HEK293T (cell line): ENCODE measurements at regions not wholly inside any gene's neighbourhood (a gene's known extent, or its start where the extent isn't known, plus 50 kb on each side); places are given as distances from the start of the nearest gene placed in this dataset.

Experiments used
- CTCF ChIA-PET: fragments of 350-600 bp; formaldehyde crosslinking; extraction: SDS; loops from one replicate; lab custom pipeline; 2021; ENCODE audit warnings: antibody characterized with exemption, inconsistent platforms; lab: Yijun Ruan, JAX
- POLR2A ChIA-PET: fragments of 350-600 bp; formaldehyde crosslinking; extraction: SDS; loops from one replicate; lab custom pipeline; 2020; ENCODE audit warnings: antibody characterized with exemption, inconsistent platforms; lab: Yijun Ruan, JAX
- DNase-seq: peaks from one replicate; pipeline ENCODE4 v3.0.0; 2012; ENCODE audit warnings: mixed read lengths; ENCODE audit errors: extremely low spot score
- ARNT ChIP-seq: fragments of 450-650 bp; IDR thresholded peaks from 2 replicates; pipeline ENCODE4 v1.6.1; 2017; ENCODE audit warnings: mild to moderate bottlenecking
- BHLHE40 ChIP-seq: fragments of 450-650 bp; IDR thresholded peaks from 2 replicates; pipeline ENCODE4 v1.6.1; 2016; ENCODE audit warnings: mild to moderate bottlenecking, moderate library complexity, borderline replicate concordance
- CTBP1 ChIP-seq: fragments of 450-650 bp; IDR thresholded peaks from 2 replicates; pipeline ENCODE4 v1.6.1; 2016; ENCODE audit warnings: borderline replicate concordance
- ELF4 ChIP-seq: fragments of 450-650 bp; IDR thresholded peaks from 2 replicates; pipeline ENCODE4 v1.6.1; 2017; ENCODE audit warnings: antibody characterized with exemption
- FOXA1 ChIP-seq: fragments of 450-650 bp; IDR thresholded peaks from 2 replicates; pipeline ENCODE4 v1.6.1; 2016; ENCODE audit warnings: mild to moderate bottlenecking
- FOXK2 ChIP-seq: fragments of 450-650 bp; IDR thresholded peaks from 2 replicates; pipeline ENCODE4 v1.6.1; 2016; ENCODE audit warnings: mild to moderate bottlenecking
- FOXM1 ChIP-seq: fragments of 450-650 bp; IDR thresholded peaks from 2 replicates; pipeline ENCODE4 v1.6.1; 2017; ENCODE audit warnings: mild to moderate bottlenecking, borderline replicate concordance
- HDGF ChIP-seq: fragments of 450-650 bp; IDR thresholded peaks from 2 replicates; pipeline ENCODE4 v1.6.1; 2017; ENCODE audit warnings: antibody characterized with exemption, borderline replicate concordance
- L3MBTL2 ChIP-seq: fragments of 450-650 bp; conservative IDR thresholded peaks from 2 replicates; pipeline ENCODE4 v1.6.1; 2016; ENCODE audit warnings: mild to moderate bottlenecking
- LEF1 ChIP-seq: fragments of 450-650 bp; IDR thresholded peaks from 2 replicates; pipeline ENCODE4 v1.6.1; 2017; ENCODE audit warnings: mild to moderate bottlenecking, borderline replicate concordance
- NFRKB ChIP-seq: fragments of 450-650 bp; IDR thresholded peaks from 2 replicates; pipeline ENCODE4 v1.6.1; 2016; ENCODE audit warnings: mild to moderate bottlenecking, moderate library complexity
- PKNOX1 ChIP-seq: fragments of 450-650 bp; IDR thresholded peaks from 2 replicates; pipeline ENCODE4 v1.6.1; 2016
- SP1 ChIP-seq: fragments of 450-650 bp; IDR thresholded peaks from 2 replicates; pipeline ENCODE4 v1.6.1; 2017
- SUZ12 ChIP-seq: fragments of 450-650 bp; IDR thresholded peaks from 2 replicates; pipeline ENCODE4 v1.6.1; 2016; ENCODE audit warnings: mild to moderate bottlenecking
- TARDBP ChIP-seq: fragments of 450-650 bp; IDR thresholded peaks from 2 replicates; pipeline ENCODE4 v1.6.1; 2016
- ZNF384 ChIP-seq: fragments of 450-650 bp; IDR thresholded peaks from 2 replicates; pipeline ENCODE4 v1.6.1; 2016

GRCh38 chr5:8280711-8281363 lies 411.9 kb downstream of the MTRR start:
- DNase-seq, result no peak
- CTCF ChIA-PET, result no interaction called here
- POLR2A ChIA-PET, result no interaction called here
- TF ChIP-seq FOXK2 (no peak), HDGF (no peak), CTBP1 (no peak)

GRCh38 chr5:8288334-8288733 lies 419.4 kb downstream of the MTRR start:
- CTCF ChIA-PET, result no interaction called here
- POLR2A ChIA-PET, result no interaction called here
- no peak for DNase-seq
- no peak for TF ChIP-seq HDGF
- TF ChIP-seq ELF4, result no peak
- no peak for TF ChIP-seq CTBP1
- TF ChIP-seq BHLHE40, result no peak
- TF ChIP-seq SUZ12, result no peak
- no peak for TF ChIP-seq L3MBTL2
- no peak for TF ChIP-seq FOXM1
- TF ChIP-seq PKNOX1, result no peak
- TF ChIP-seq ARNT, result no peak
- no peak for TF ChIP-seq FOXA1
- no peak for TF ChIP-seq ZNF384
- TF ChIP-seq TARDBP, result no peak
- TF ChIP-seq NFRKB, result no peak
- no peak for TF ChIP-seq FOXK2
- TF ChIP-seq LEF1, result no peak
- no peak for TF ChIP-seq SP1

GRCh38 chr5:8288897-8289516 lies 420.1 kb downstream of the MTRR start:
- POLR2A ChIA-PET, result no interaction called here
- CTCF ChIA-PET, result no interaction called here
- no peak for TF ChIP-seq LEF1
- TF ChIP-seq HDGF, result no peak
- TF ChIP-seq FOXA1, result no peak
- TF ChIP-seq SP1, result no peak
- no peak for TF ChIP-seq ARNT
- TF ChIP-seq FOXM1, result no peak
- no peak for TF ChIP-seq NFRKB
- TF ChIP-seq TARDBP, result no peak
- no peak for TF ChIP-seq SUZ12
- no peak for TF ChIP-seq ZNF384
- no peak for TF ChIP-seq FOXK2
- no peak for TF ChIP-seq ELF4
- no peak for TF ChIP-seq CTBP1
- no peak for TF ChIP-seq L3MBTL2
- TF ChIP-seq BHLHE40, result no peak
- DNase-seq, result no peak

- CTCF ChIA-PET, result no interaction called here
- DNase-seq, result no peak
- POLR2A ChIA-PET, result no interaction called here
- TF ChIP-seq FOXA1 (no peak), SUZ12 (no peak), BHLHE40 (no peak), TARDBP (no peak), PKNOX1 (no peak), NFRKB (no peak), LEF1 (no peak), L3MBTL2 (no peak), ARNT (no peak), ELF4 (no peak), ZNF384 (no peak), FOXK2 (no peak), SP1 (no peak), FOXM1 (no peak), CTBP1 (no peak)
Observed at GRCh38 chr5:8289779-8290178, 420.8 kb downstream of the MTRR start.

- CTCF ChIA-PET, result no interaction called here
- no peak for DNase-seq
- TF ChIP-seq FOXK2 (no peak), BHLHE40 (no peak), FOXM1 (no peak), FOXA1 (no peak), SP1 (no peak), TARDBP (no peak), LEF1 (no peak), CTBP1 (no peak), ARNT (no peak)
- POLR2A ChIA-PET, result no interaction called here
Observed at GRCh38 chr5:8290721-8291120, 421.8 kb downstream of the MTRR start.

- ChIA-PET POLR2A (no interaction called here), CTCF (no interaction called here)
- TF ChIP-seq BHLHE40 (no peak), ARNT (no peak), L3MBTL2 (no peak), FOXM1 (no peak), HDGF (no peak), CTBP1 (no peak), LEF1 (no peak), PKNOX1 (no peak)
- DNase-seq, result no peak
Observed at GRCh38 chr5:8291641-8292040, 422.7 kb downstream of the MTRR start.

- DNase-seq, result no peak
- CTCF ChIA-PET, result no interaction called here
- POLR2A ChIA-PET, result no interaction called here
Observed at GRCh38 chr5:8295141-8295540, 426.2 kb downstream of the MTRR start.

More at GRCh38 chr5:8295141-8295540, 426.2 kb downstream of the MTRR start:
- TF ChIP-seq ELF4 (no peak), TARDBP (no peak), NFRKB (no peak), HDGF (no peak), BHLHE40 (no peak), SUZ12 (no peak), FOXM1 (no peak), PKNOX1 (no peak), ZNF384 (no peak), L3MBTL2 (no peak), LEF1 (no peak), CTBP1 (no peak), SP1 (no peak), ARNT (no peak), FOXK2 (no peak), FOXA1 (no peak)
